Ovary (tissue), 7 donors: ENCODE measurements at regions not wholly inside any gene's neighbourhood (a gene's known extent, or its start where the extent isn't known, plus 50 kb on each side); places are given as distances from the start of the nearest gene placed in this dataset.

ENCODE experiments used
- DNase-seq, 5 donors: peaks; one replicate each; pipeline ENCODE4 v3.0.0-alpha.2; 2019 to 2020
- H3K27ac ChIP-seq, 2 donors: fragments of 200-600 bp; one replicate each; pipeline versions ENCODE4 v1.5.1 to v1.8.0; 2019 to 2022
- H3K27me3 ChIP-seq: fragments of 200-600 bp; one replicate; pipeline ENCODE4 v1.8.0; 2022
- H3K36me3 ChIP-seq: fragments of 200-600 bp; sonication (generic); one replicate; pipeline ENCODE4 v1.5.1; 2019
- H3K4me1 ChIP-seq: one replicate; pipeline ENCODE4 v1.8.1; 2013; ENCODE audit warnings: mild to moderate bottlenecking, moderate library complexity; ENCODE audit not compliant: insufficient read depth
- H3K4me3 ChIP-seq: fragments of 200-600 bp; sonication (generic); one replicate; pipeline ENCODE4 v1.5.1; 2017
- H3K9me3 ChIP-seq, 2 donors: fragments of 200-600 bp in 1 of 2; sonication (generic) in 1 of 2; one replicate each; pipeline versions ENCODE4 v1.5.1 to v1.8.1; 2013 to 2019; ENCODE audit warnings: mild to moderate bottlenecking in 1 of 2, moderate library complexity in 1 of 2
- EP300 ChIP-seq: sonication (generic); formaldehyde crosslinking; IDR thresholded peaks from one replicate; pipeline ENCODE4 v1.6.1; 2017; ENCODE audit warnings: antibody characterized with exemption
- POLR2A ChIP-seq: fragments of 450-650 bp; IDR thresholded peaks from one replicate; pipeline ENCODE4 v1.6.1; 2017; ENCODE audit warnings: antibody characterized with exemption, mild to moderate bottlenecking, moderate library complexity
- WGBS, 3 donors: extraction: QIAGEN DNeasy Blood & Tissue Kit in 1 of 3; methylation state at CpG; one replicate each; pipeline versions ENCODE4 v1.1.5 to v1.1.7; 2013 to 2017; 5-methylcytosine and 5-hydroxymethylcytosine counted together
- intact Hi-C, 4 donors: fragments of 100-400 bp; cut with DNase I; formaldehyde crosslinking; loops; one replicate each; pipeline versions ENCODE4 v1.11.0 to v1.15.1; 2022 to 2023
- TF ChIP-seq, protein P1 (sequence below), 3 donors: fragments of 450-650 bp in 2 of 3; fragments of 200-600 bp in 1 of 3; IDR thresholded peaks; one replicate each; pipeline versions ENCODE4 v1.5.1 to v1.8.0; 2016 to 2022; ENCODE audit warnings: antibody characterized with exemption in 3 of 3, mild to moderate bottlenecking in 1 of 3
- donor health status: DM: no; HTN: no; CAD: no; lungs with moderate emphysema.
- donor health status: DM: no; HTN: no; CAD: no.
- donor health status: Bipolar disorder and iron deficiency.
- donor health status: DM: no; HTN: no; CAD: no.
- donor health status: DM: yes; HTN: yes; CAD: no.

- Histone ChIP-seq H3K36me3 (no peaks in the 10 kb centered on the region), H3K4me3 (no peak overlapping the region), H3K27ac (no peak overlapping the region), H3K27me3 (no peaks in the 10 kb centered on the region), H3K4me1 (peaks cover 6% of the 10 kb centered on the region), H3K9me3 (no peaks in the 10 kb centered on the region)
- TF ChIP-seq EP300 (no peak), POLR2A (no peak)
- TF ChIP-seq, protein P1, sequence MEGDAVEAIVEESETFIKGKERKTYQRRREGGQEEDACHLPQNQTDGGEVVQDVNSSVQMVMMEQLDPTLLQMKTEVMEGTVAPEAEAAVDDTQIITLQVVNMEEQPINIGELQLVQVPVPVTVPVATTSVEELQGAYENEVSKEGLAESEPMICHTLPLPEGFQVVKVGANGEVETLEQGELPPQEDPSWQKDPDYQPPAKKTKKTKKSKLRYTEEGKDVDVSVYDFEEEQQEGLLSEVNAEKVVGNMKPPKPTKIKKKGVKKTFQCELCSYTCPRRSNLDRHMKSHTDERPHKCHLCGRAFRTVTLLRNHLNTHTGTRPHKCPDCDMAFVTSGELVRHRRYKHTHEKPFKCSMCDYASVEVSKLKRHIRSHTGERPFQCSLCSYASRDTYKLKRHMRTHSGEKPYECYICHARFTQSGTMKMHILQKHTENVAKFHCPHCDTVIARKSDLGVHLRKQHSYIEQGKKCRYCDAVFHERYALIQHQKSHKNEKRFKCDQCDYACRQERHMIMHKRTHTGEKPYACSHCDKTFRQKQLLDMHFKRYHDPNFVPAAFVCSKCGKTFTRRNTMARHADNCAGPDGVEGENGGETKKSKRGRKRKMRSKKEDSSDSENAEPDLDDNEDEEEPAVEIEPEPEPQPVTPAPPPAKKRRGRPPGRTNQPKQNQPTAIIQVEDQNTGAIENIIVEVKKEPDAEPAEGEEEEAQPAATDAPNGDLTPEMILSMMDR (IDR thresholded peaks at IDR 0.05) = no peak
- 0 to 29% (median 22%) methylated on average over 1 of the region's 1 CpG for WGBS, 3 donors
- intact Hi-C loops = no loop called here
- no peak for DNase-seq
Measured at GRCh38 chr5:32510860-32511259, 66.3 kb upstream of the ZFR start.

DNA sequence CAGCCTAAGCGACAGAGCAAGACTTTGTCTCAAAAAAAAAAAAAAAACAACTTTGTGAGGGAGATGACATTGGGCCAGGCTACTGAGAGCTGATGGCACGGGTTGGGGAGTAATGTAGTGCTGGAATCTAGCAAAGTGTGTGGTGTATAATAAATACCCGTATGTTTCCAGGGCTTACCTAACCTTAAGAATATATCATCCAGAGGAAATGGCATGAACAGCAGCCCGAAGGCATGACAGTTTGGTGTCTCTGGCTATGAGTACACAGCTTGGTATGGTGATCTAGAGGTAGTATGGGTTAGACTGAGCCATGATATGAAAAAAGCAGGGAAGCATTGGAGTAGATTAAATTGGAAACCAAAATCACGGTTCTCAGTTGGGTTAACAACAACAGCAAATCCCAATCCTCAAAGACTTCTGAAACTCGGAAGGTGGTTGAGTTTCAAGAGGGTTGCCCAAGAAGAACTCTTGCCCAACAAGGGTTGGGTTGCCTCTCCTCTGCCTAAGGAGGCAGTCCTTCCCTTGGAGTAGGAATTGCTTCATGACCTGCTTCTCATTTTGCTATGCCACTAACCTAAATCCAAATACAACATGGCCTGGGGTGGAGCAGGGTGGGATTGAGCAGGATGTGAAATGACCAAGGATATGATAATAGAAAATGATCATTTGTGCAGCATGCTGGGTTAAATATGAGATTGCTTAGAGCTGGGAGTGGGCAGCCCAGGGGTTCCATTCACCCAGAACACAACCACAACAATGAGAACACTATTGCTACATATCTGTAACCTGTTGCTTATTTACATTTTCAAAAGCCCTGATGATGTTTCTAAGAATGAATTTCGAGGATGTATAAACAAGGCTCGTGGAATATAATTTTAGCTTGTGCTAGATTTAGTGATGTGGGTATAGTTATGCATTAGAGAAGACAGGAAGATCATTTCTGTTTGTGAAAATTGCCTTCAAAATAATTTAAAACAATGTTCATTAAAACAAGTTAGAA lies 64.6 kb upstream of the ZFR start:
- H3K36me3 ChIP-seq = no peaks in the 10 kb centered on the region
- H3K4me1 ChIP-seq = peaks cover 12% of the 10 kb centered on the region
- intact Hi-C loops = loop anchor here in 1 of 4 donors (5.0 kb wide), 1 partner anchor 73 kb away; no protein-coding TSS in a partner anchor
- H3K27me3 ChIP-seq = no peaks in the 10 kb centered on the region
- no peak overlapping the region for H3K27ac ChIP-seq
- no peak for TF ChIP-seq POLR2A
- TF ChIP-seq EP300 = no peak
- TF ChIP-seq, protein P1 (IDR thresholded peaks at IDR 0.05) = no peak
- no peak for DNase-seq
- WGBS, 3 donors = 83 to 91% (median 88%) methylated on average over 8 of the region's 8 CpGs
- H3K9me3 ChIP-seq = no peaks in the 10 kb centered on the region
- H3K4me3 ChIP-seq = no peak overlapping the region

- Histone ChIP-seq H3K4me1 (peaks cover 12% of the 10 kb centered on the region), H3K27ac (no peak overlapping the region), H3K4me3 (no peak overlapping the region), H3K9me3 (no peaks in the 10 kb centered on the region), H3K36me3 (no peaks in the 10 kb centered on the region), H3K27me3 (no peaks in the 10 kb centered on the region)
- TF ChIP-seq POLR2A = no peak
- TF ChIP-seq, protein P1 (IDR thresholded peaks at IDR 0.05) = no peak
- TF ChIP-seq EP300 = no peak
- DNase-seq = no peak
- WGBS, 3 donors = 10 to 18% (median 16%) methylated on average over 7 of the region's 7 CpGs
- intact Hi-C loops = loop anchor here in 1 of 4 donors (5.0 kb wide), 1 partner anchor 74 kb away; no protein-coding TSS in a partner anchor
Measured at GRCh38 chr5:32507738-32508434, 63.3 kb upstream of the ZFR start.

DNA sequence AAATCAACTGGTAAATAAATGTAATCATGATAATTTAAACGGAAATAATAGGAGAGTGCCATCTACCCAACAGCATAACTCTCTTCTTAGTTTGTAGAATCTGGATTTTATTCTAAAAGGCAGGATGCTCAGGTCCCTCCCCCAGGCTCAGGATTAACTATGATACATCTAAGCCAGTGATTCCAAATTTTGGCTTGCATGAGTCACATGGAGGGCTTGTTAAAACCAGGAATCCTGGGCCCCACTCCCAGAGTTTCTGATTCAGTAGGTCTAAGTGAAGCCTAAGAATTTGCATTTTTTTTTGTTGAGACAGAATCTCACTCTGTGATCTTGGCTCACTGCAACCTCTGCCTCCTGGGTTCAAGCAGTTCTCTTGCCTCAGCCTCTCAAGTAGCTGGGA lies 62.3 kb upstream of the ZFR start:
- no peaks in the 10 kb centered on the region for H3K27me3 ChIP-seq
- WGBS, 3 donors = 18 to 25% (median 19%) methylated on average over 1 of the region's 1 CpG
- H3K4me1 ChIP-seq = peaks cover 12% of the 10 kb centered on the region
- H3K27ac ChIP-seq = no peak overlapping the region
- DNase-seq = no peak
- H3K9me3 ChIP-seq = no peaks in the 10 kb centered on the region
- no peaks in the 10 kb centered on the region for H3K36me3 ChIP-seq
- intact Hi-C loops = loop anchor here in 1 of 4 donors (5.0 kb wide), 1 partner anchor 76 kb away; no protein-coding TSS in a partner anchor
- no peak overlapping the region for H3K4me3 ChIP-seq
- TF ChIP-seq EP300 (no peak), POLR2A (no peak)
- TF ChIP-seq, protein P1 (IDR thresholded peaks at IDR 0.05) = no peak
